Subcutaneous abdominal adipose tissue (tissue), 5 donors: ENCODE measurements at regions not wholly inside any gene's neighbourhood (a gene's known extent, or its start where the extent isn't known, plus 50 kb on each side); places are given as distances from the start of the nearest gene placed in this dataset.

Source experiments
- H3K27ac ChIP-seq: one replicate; pipeline ENCODE4 v1.7.0; 2013; ENCODE audit warnings: low read depth, mild to moderate bottlenecking, inconsistent platforms, low read length, moderate library complexity
- H3K27me3 ChIP-seq, 5 donors: one replicate each; pipeline ENCODE4 v1.7.0; 2013; ENCODE audit warnings: low read length in 5 of 5, inconsistent platforms in 1 of 5; ENCODE audit not compliant: control insufficient read depth in 5 of 5, insufficient read depth in 4 of 5
- H3K36me3 ChIP-seq, 5 donors: one replicate each; pipeline ENCODE4 v1.7.0; 2013; ENCODE audit warnings: low read length in 5 of 5; ENCODE audit not compliant: control insufficient read depth in 5 of 5, insufficient read depth in 5 of 5
- H3K4me1 ChIP-seq, 5 donors: one replicate each; pipeline ENCODE4 v1.7.0; 2013; ENCODE audit warnings: low read length in 5 of 5, mild to moderate bottlenecking in 3 of 5, moderate library complexity in 1 of 5; ENCODE audit not compliant: control insufficient read depth in 5 of 5, insufficient read depth in 5 of 5
- H3K4me3 ChIP-seq, 5 donors: one replicate each; pipeline ENCODE4 v1.7.0; 2013; ENCODE audit warnings: low read length in 5 of 5, low read depth in 1 of 5
- H3K9ac ChIP-seq, 5 donors: one replicate each; pipeline ENCODE4 v1.7.0; 2013; ENCODE audit warnings: low read length in 5 of 5, mild to moderate bottlenecking in 4 of 5, moderate library complexity in 3 of 5
- H3K9me3 ChIP-seq, 5 donors: one replicate each; pipeline ENCODE4 v1.7.0; 2013; ENCODE audit warnings: low read length in 5 of 5; ENCODE audit not compliant: control insufficient read depth in 5 of 5
- donor health status: healthy.
- donor health status: healthy.
- donor health status: healthy.
- donor health status: healthy.
- donor health status: healthy.

GRCh38 chr20:22944936-22945335 is 90.2 kb upstream of the SSTR4 start:
- Histone ChIP-seq H3K27ac (no peak overlapping the region), H3K9ac (no peak overlapping the region), H3K4me1 (no peaks in the 10 kb centered on the region), H3K36me3 (no peaks in the 10 kb centered on the region), H3K27me3 (peaks cover 0 to 4% (median 0%) of the 10 kb centered on the region in 5 donors), H3K4me3 (no peak overlapping the region), H3K9me3 (peaks cover 0 to 5% (median 2%) of the 10 kb centered on the region in 5 donors)

GRCh38 chr20:22946596-22946995 is 88.5 kb upstream of the SSTR4 start:
- no peaks in the 10 kb centered on the region for H3K4me1 ChIP-seq
- H3K4me3 ChIP-seq = no peak overlapping the region
- H3K9ac ChIP-seq = no peak overlapping the region
- H3K36me3 ChIP-seq = no peaks in the 10 kb centered on the region
- H3K27ac ChIP-seq = no peak overlapping the region
- H3K27me3 ChIP-seq = peaks cover 0 to 2% (median 0%) of the 10 kb centered on the region in 5 donors
- H3K9me3 ChIP-seq = peaks cover 0 to 5% (median 2%) of the 10 kb centered on the region in 5 donors

DNA sequence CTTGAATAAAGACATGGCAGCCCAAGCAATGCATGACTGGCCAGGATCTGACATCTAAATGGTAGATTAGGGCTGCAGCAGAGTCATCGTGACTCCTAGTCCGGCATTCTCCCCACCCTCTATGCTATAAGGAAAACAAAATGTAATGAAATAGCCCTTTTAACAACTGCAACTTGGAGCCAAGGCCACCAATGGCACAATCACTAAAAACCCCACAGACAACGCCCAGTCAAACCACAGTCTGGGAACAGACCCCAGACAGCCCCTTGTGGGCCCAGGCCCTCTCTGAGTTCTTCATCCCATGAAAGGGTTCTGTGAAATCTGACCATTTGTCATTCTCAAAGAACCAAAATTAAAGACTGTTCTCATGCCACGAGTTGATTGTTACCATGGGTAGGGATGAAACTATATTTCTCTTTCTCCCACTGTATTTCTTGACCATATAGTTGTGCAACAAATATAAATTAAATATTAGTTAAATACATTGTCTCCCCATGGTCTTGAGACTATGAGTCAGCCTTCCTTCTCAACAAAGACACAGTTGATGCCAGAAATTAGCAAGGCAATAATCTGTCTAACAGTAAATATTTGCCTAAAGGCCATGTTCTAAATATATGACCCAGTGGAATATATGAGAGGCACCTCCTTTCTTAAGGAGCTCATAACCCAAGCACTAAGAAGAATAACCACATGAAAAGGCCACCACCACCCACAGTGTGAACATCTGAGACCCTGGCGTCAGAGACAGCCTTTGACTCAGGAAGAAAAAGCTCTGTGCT is 85.6 kb upstream of the SSTR4 start:
- H3K9ac ChIP-seq = no peak overlapping the region
- no peak overlapping the region for H3K27ac ChIP-seq
- peaks cover 0 to 5% (median 1%) of the 10 kb centered on the region in 5 donors for H3K9me3 ChIP-seq
- H3K36me3 ChIP-seq = no peaks in the 10 kb centered on the region
- H3K4me3 ChIP-seq = no peak overlapping the region
- H3K27me3 ChIP-seq = peaks cover 0 to 2% (median 0%) of the 10 kb centered on the region in 5 donors
- no peaks in the 10 kb centered on the region for H3K4me1 ChIP-seq

DNA sequence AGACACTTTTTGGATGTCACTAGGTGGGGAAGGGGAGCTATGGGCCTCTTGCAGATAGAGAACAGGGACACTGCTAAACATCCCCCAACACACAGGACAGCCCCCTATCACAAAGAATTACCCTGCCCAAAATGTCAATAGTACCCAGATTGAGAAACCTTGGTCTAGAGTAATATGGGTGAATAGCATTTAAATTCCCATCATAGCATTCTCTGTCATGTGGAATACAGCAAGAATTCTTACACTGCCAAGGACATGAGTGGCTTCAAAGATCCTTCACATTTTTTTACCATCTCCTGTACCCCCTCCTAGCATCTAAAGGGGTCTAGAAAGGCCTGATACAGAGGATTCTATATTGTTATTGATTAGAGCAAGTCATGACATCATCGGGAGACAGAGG is 83.1 kb upstream of the SSTR4 start:
- no peak overlapping the region for H3K4me3 ChIP-seq
- H3K4me1 ChIP-seq = no peaks in the 10 kb centered on the region
- H3K27ac ChIP-seq = no peak overlapping the region
- no peaks in the 10 kb centered on the region for H3K36me3 ChIP-seq
- no peaks in the 10 kb centered on the region for H3K27me3 ChIP-seq
- H3K9me3 ChIP-seq = peaks cover 0 to 2% (median 0%) of the 10 kb centered on the region in 5 donors
- H3K9ac ChIP-seq = no peak overlapping the region

DNA sequence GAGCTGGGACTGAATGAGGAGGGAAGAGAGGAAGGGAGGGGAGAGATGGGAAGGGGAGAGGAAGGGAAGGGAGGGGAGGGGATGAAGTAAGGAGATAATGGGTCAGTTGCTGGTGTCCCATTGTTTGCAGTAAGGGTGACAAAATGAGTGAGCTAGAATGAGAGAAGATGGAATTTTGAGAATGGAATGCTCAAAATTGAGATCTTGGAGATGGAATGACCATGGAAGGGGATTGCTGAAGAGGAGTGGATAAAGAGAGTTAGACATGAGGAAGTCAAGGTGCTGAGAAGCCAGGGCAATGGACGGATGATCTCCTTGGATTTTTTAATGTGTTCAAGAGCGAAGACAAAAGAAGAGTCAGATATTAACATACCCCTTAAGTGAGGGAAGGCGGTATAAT is 80.5 kb upstream of the SSTR4 start:
- H3K27ac ChIP-seq = no peak overlapping the region
- H3K36me3 ChIP-seq = no peaks in the 10 kb centered on the region
- H3K4me1 ChIP-seq = no peaks in the 10 kb centered on the region
- H3K4me3 ChIP-seq = no peak overlapping the region
- H3K9ac ChIP-seq = no peak overlapping the region
- H3K27me3 ChIP-seq = no peaks in the 10 kb centered on the region
- H3K9me3 ChIP-seq = no peaks in the 10 kb centered on the region

DNA sequence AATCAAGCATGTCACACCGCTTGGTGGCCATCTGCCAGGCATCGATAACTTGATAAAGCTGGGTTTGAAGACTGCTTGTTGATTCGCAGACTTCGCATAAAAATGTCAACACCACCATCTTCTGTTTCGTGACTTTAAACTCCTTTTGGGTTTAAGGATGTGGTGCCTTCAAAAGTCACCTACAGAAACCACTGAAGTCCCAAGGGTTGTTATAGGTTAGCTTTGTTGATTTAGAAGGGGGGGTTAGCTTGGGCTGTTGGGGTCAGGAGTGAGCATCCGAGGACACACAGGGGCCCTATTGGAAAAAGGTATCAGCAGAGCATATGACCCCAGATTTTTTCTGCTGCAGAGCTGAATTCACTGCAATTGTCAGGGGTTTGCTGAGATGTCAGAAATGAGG is 76.7 kb upstream of the SSTR4 start:
- Histone ChIP-seq H3K4me1 (no peaks in the 10 kb centered on the region), H3K9ac (no peak overlapping the region), H3K36me3 (no peaks in the 10 kb centered on the region), H3K9me3 (peaks cover 0 to 2% (median 0%) of the 10 kb centered on the region in 5 donors), H3K4me3 (no peak overlapping the region), H3K27ac (no peak overlapping the region), H3K27me3 (no peaks in the 10 kb centered on the region)

GRCh38 chr20:22962567-22963439 is 72.3 kb upstream of the SSTR4 start:
- Histone ChIP-seq H3K27ac (no peak overlapping the region), H3K4me3 (no peak overlapping the region), H3K9me3 (peaks cover 0 to 2% (median 0%) of the 10 kb centered on the region in 5 donors), H3K36me3 (no peaks in the 10 kb centered on the region), H3K9ac (no peak overlapping the region), H3K27me3 (peaks cover 0 to 13% (median 5%) of the 10 kb centered on the region in 5 donors), H3K4me1 (no peaks in the 10 kb centered on the region)

- Histone ChIP-seq H3K4me1 (no peaks in the 10 kb centered on the region), H3K9me3 (peaks cover 0 to 2% (median 0%) of the 10 kb centered on the region in 5 donors), H3K4me3 (no peak overlapping the region), H3K27ac (no peak overlapping the region), H3K36me3 (no peaks in the 10 kb centered on the region), H3K27me3 (peaks cover 0 to 13% (median 5%) of the 10 kb centered on the region in 5 donors), H3K9ac (no peak overlapping the region)
Observed at GRCh38 chr20:22963581-22963980, 71.5 kb upstream of the SSTR4 start.

DNA sequence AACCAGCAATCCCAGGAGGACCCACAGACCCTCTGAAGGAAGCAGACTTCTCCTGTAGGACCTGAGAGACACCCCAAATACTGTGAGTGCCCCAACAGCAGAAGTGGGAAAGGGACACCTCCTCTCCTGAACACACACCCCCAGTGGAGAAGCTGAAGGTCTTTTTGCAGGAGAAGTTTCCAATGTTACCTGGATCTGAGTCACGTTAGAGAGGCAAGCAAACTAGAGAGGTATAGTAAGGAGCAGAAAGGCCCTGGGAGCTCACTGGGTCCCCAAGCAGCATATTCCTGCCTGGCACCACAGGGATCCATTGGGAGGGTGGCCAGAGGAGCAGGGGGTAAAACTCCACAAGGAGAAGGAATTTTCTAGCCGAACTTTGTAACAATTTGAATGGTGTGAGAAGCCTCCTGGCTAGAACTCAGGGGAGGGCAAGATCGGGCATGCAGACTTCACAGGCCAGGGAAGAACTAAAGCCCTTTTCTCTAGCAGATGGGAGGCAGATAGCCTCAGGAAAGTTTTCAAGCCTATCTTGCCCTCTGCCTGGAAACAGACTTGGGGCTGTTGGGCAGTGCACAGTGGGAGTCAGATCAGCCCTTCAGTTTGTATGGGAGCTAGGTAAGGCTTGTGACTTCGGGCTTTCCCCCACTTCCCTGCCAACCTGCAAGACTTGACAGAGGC is 68.2 kb upstream of the SSTR4 start:
- Histone ChIP-seq H3K27ac (no peak overlapping the region), H3K9ac (no peak overlapping the region), H3K4me1 (no peaks in the 10 kb centered on the region), H3K4me3 (no peak overlapping the region), H3K36me3 (no peaks in the 10 kb centered on the region), H3K27me3 (peaks cover 0 to 13% (median 5%) of the 10 kb centered on the region in 5 donors), H3K9me3 (no peaks in the 10 kb centered on the region)
